ENCODE measurements at regions not wholly inside any gene's neighbourhood (a gene's known extent, or its start where the extent isn't known, plus 50 kb on each side); places are given as distances from the start of the nearest gene placed in this dataset.
A peak's percentile ranks its signal among the peaks of the same experiment; 100 is the strongest.

DNA sequence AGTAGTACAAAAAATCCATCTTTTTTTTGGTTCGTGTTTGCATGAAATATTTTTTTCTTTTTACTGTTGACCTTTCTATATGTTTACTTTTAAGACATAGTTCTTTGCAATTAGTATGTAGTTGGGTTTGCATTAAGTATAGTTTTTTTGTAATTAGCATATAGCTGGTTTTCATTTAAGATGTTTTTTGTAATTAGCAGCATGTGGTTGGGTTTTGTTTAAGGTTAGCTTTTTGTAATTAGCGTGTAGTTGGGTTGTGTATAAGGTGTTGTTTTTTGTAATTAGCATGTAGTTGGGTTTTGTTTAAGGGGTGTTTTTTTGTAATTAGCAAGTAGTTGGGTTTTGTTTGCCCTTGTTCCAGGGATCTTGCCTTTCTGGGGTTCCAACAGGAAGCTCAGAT, 193.1 kb downstream of the LPIN1 start:
- no peak for ATAC-seq
- H3K4me1 ChIP-seq: no peaks in the 10 kb centered on the region
- intact Hi-C loops (cut with DNase I): no loop called here

DNA sequence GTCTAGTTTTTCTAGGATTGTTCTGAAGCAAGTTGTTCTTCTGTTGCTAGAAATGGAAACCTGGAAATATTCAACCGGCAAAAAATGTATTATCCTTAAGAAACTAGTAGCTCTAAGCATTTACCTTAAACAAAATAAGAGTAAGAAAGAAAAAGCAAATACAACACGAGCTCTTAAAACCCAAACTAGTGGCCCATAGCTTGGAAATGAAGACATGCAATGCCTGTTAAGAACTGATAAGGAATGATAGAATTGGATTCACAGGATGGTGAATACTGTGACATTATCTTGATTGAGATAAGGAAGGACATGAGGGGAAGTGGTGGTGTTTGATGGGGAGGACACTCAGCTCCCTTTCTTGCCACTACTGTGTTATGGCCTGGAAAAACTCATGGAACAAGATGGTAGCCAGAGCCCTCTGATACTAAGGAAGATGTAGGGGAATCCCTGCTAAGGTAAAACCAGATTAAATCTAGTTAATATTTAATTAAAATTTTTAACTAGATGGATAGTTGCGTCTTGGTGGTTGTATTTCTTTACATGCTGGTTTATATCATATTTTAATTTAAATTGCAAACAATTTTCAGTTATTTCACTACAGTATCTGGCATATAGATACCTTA, 193.8 kb downstream of the LPIN1 start:
- ATAC-seq: no peak
- Histone ChIP-seq H3K36me3 (no peaks in the 10 kb centered on the region), H3K4me1 (no peaks in the 10 kb centered on the region), H3K4me3 (no peak overlapping the region), H3K27ac (no peak overlapping the region), H3K9me3 (no peaks in the 10 kb centered on the region), H3K27me3 (no peaks in the 10 kb centered on the region)
- TF ChIP-seq, protein P1, sequence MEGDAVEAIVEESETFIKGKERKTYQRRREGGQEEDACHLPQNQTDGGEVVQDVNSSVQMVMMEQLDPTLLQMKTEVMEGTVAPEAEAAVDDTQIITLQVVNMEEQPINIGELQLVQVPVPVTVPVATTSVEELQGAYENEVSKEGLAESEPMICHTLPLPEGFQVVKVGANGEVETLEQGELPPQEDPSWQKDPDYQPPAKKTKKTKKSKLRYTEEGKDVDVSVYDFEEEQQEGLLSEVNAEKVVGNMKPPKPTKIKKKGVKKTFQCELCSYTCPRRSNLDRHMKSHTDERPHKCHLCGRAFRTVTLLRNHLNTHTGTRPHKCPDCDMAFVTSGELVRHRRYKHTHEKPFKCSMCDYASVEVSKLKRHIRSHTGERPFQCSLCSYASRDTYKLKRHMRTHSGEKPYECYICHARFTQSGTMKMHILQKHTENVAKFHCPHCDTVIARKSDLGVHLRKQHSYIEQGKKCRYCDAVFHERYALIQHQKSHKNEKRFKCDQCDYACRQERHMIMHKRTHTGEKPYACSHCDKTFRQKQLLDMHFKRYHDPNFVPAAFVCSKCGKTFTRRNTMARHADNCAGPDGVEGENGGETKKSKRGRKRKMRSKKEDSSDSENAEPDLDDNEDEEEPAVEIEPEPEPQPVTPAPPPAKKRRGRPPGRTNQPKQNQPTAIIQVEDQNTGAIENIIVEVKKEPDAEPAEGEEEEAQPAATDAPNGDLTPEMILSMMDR (IDR thresholded peaks at IDR 0.05): no peak
- intact Hi-C loops (cut with DNase I): no loop called here
- DNase-seq: no peak

More for the DNA sequence above, 193.1 kb downstream of the LPIN1 start:
- Histone ChIP-seq H3K36me3 (no peaks in the 10 kb centered on the region), H3K9me3 (no peaks in the 10 kb centered on the region), H3K27me3 (no peaks in the 10 kb centered on the region), H3K4me3 (no peak overlapping the region), H3K27ac (no peak overlapping the region)
- no peak for DNase-seq
- TF ChIP-seq, protein P1 (IDR thresholded peaks at IDR 0.05): no peak

DNA sequence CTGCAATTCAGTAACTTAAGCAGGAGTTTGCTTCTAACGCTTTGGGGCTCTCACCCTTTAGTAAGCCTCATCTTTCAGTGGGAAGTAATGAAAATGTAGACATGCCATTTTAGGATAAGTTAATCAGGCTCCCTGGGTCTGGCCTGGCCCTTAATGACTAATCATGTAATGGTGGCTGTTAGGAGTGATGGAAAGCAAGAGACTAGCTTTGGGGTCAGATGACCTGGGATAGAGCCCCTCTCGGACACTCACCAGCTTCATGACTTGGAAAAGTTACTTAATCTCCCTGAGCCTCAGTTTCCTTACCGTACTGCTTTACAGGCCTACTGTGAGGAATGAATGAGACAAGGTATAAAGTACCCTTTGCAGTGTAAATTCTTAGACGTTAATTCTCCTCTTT, 194.4 kb downstream of the LPIN1 start:
- H3K27ac ChIP-seq: no peak overlapping the region
- DNase-seq (no peak), ATAC-seq (no peak)
- H3K4me3 ChIP-seq: no peak overlapping the region
- H3K9me3 ChIP-seq: no peaks in the 10 kb centered on the region
- TF ChIP-seq, protein P1 (IDR thresholded peaks at IDR 0.05): no peak
- no peaks in the 10 kb centered on the region for H3K36me3 ChIP-seq
- H3K27me3 ChIP-seq: no peaks in the 10 kb centered on the region
- H3K4me1 ChIP-seq: no peaks in the 10 kb centered on the region
- intact Hi-C loops (cut with DNase I): no loop called here

DNA sequence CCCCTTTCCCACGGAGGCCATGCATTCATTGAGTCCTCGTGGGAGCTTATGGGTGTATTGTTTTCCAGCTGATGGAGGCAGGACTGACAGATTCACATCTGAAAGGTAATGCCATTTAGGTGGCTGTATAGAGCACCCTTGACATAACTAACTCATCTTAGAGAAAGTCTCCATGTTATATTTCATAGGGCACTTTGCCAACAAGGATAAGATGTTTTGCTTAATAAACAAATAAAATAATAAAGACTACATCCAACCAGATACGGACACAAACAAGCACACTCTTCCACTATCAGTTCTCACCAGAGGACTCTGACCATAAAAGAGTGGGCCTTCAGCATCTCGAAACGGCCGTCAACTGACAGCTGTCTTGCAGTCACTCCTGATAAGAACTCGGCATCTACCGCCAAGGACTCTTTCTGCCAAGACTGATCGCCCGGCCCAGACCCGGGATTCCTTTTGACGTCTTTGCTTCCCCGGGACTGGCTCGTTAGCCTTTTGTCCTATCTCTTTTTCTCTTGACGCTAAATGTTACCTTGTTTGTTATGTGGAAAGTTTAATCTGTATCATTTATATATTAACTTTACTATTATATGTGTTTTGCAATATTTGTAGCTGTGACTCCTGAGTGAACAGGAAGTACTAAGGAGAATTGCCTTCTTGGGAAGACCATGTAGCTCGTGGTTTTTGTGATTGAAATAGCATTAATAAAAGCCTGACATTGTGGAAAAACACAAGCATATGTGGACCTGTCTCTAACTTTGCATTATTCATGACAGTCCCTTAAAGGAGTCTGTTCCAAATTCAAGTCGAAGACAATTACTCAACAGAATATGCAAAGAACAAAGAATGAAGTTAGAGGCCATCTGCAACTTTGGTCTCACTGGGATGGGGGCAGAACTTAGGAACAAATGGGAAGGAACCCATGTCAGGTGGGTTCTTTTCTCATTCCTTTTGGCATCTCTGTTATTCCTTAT, 195.1 kb downstream of the LPIN1 start:
- Histone ChIP-seq H3K4me1 (no peaks in the 10 kb centered on the region), H3K4me3 (no peak overlapping the region), H3K36me3 (no peaks in the 10 kb centered on the region), H3K9me3 (no peaks in the 10 kb centered on the region), H3K27me3 (no peaks in the 10 kb centered on the region), H3K27ac (no peak overlapping the region)
- DNase-seq (peak in 1 of 4 donors; percentile 29), ATAC-seq (no peak)
- TF ChIP-seq, protein P1 (IDR thresholded peaks at IDR 0.05): no peak
- intact Hi-C loops (cut with DNase I): no loop called here

DNA sequence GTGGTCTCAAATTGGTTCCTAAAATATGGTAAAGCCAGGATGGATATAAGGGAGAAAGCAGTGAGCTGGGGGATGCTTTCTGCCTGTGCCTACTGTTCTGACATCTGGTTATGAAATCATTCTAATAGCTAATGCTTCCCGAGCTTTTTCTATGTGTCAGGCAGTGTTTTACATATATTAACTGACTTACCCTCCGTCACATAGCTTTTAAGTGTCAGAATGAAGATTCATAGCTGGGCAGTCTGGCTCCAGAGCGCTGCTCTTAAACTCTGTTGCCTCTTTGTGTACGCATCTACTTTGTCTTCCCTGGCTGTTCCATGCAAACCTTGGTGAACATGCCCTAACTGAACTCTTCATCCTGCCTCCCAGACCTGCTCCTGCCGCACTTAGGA, 195.7 kb downstream of the LPIN1 start:
- intact Hi-C loops (cut with DNase I): no loop called here
- no peaks in the 10 kb centered on the region for H3K4me1 ChIP-seq
- H3K9me3 ChIP-seq: no peaks in the 10 kb centered on the region
- DNase-seq (no peak), ATAC-seq (no peak)
- H3K27me3 ChIP-seq: no peaks in the 10 kb centered on the region
- TF ChIP-seq, protein P1 (IDR thresholded peaks at IDR 0.05): no peak
- H3K4me3 ChIP-seq: no peak overlapping the region
- no peaks in the 10 kb centered on the region for H3K36me3 ChIP-seq
- H3K27ac ChIP-seq: no peak overlapping the region

Data from left lung (tissue), 4 donors.